GM12878 (cell line): ENCODE measurements at regions not wholly inside any gene's neighbourhood (a gene's known extent, or its start where the extent isn't known, plus 50 kb on each side); places are given as distances from the start of the nearest gene placed in this dataset.

Experiments
- ATAC-seq: fragments of 200-7000 bp; cut with Tn5 transposase; 3 replicates; pipeline ENCODE4 v1.9.1; 2020; ENCODE audit warnings: mild to moderate bottlenecking, moderate library complexity
- BruUV-seq: library from RNA; stranded (reverse); fragments of 400-500 nt; replicated peaks from 2 replicates; lab custom pipeline; 2021; lab: Mats Ljungman, UMichigan
- CTCF ChIA-PET: fragments of 300-600 bp; sonication (Branson Sonifier 250); formaldehyde crosslinking; extraction: SDS; loops from one replicate; lab custom pipeline; 2021; ENCODE audit warnings: inconsistent platforms; lab: Yijun Ruan, JAX
- POLR2A ChIA-PET: fragments of 350-600 bp; formaldehyde crosslinking; extraction: SDS; loops from one replicate; lab custom pipeline; 2021; ENCODE audit warnings: inconsistent platforms; lab: Charles Lee
- RAD21 ChIA-PET: fragments of 300-600 bp; sonication (Branson Sonifier 250); formaldehyde crosslinking; loops from one replicate; lab custom pipeline; 2023; ENCODE audit warnings: antibody characterized with exemption; ENCODE audit not compliant: unreplicated experiment; lab: Charles Lee
- SMC1A ChIA-PET: fragments of 300-600 bp; sonication (Branson Sonifier 250); formaldehyde crosslinking; loops from one replicate; lab custom pipeline; 2023; ENCODE audit not compliant: unreplicated experiment, uncharacterized antibody; lab: Charles Lee
- DNase-seq: peaks from one replicate; pipeline ENCODE4 v3.0.0-alpha.2; 2011; ENCODE audit warnings: low read depth, low spot score
- FAIRE-seq: peaks from 3 replicates; lab custom pipeline; 2011; peaks lifted over from hg19 to GRCh38; lab: Jason Lieb, UNC
- H2AFZ ChIP-seq: 2 replicates; pipeline ENCODE4 v1.6.0; 2011; ENCODE audit warnings: low read depth, low read length, control low read depth; ENCODE audit not compliant: control insufficient read depth
- H3K27ac ChIP-seq: 2 replicates; pipeline ENCODE4 v1.5.1; 2011; ENCODE audit warnings: control low read depth; ENCODE audit not compliant: control insufficient read depth, insufficient read depth
- H3K27me3 ChIP-seq, 2 experiments: replicated peaks in 1 of 2; 2 replicates each; pipeline versions ENCODE4 v1.6.0 to v1.6.1; 2011; ENCODE audit warnings: low read length in 1 of 2; ENCODE audit not compliant: control insufficient read depth in 2 of 2, insufficient read depth in 2 of 2
- H3K36me3 ChIP-seq, 2 experiments: 2 replicates each; pipeline ENCODE4 v1.5.1; 2011; ENCODE audit warnings: low read length in 1 of 2; ENCODE audit not compliant: control insufficient read depth in 2 of 2, insufficient read depth in 2 of 2
- H3K4me1 ChIP-seq: 2 replicates; pipeline ENCODE4 v1.6.1; 2011; ENCODE audit warnings: mild to moderate bottlenecking, low read length, moderate library complexity, mixed read lengths; ENCODE audit not compliant: control insufficient read depth, insufficient read depth
- H3K4me2 ChIP-seq: 2 replicates; pipeline ENCODE4 v1.6.0; 2011; ENCODE audit warnings: control low read depth; ENCODE audit not compliant: control insufficient read depth, insufficient read depth
- H3K4me3 ChIP-seq: fragments of 200-600 bp; sonication (generic); 2 replicates; pipeline ENCODE4 v1.5.1; 2016
- H3K79me2 ChIP-seq: 2 replicates; pipeline ENCODE4 v1.6.0; 2011; ENCODE audit warnings: low read length; ENCODE audit not compliant: control insufficient read depth, insufficient read depth
- H3K9ac ChIP-seq: 2 replicates; pipeline ENCODE4 v1.8.0; 2011; ENCODE audit warnings: low read length, control low read depth, mixed read lengths; ENCODE audit not compliant: control insufficient read depth, insufficient read depth
- H3K9me3 ChIP-seq: replicated peaks from 3 replicates; pipeline ENCODE4 v1.5.1; 2011; ENCODE audit warnings: mild to moderate bottlenecking, low read length; ENCODE audit not compliant: control insufficient read depth, insufficient read depth
- H4K20me1 ChIP-seq: 2 replicates; pipeline ENCODE4 v1.6.0; 2011; ENCODE audit not compliant: control insufficient read depth, insufficient read depth
- JUND ChIP-seq: IDR thresholded peaks from 2 replicates; pipeline ENCODE4 v1.6.1; 2012; ENCODE audit warnings: low read depth, mild to moderate bottlenecking, low read length, improper control_type of control experiment, moderate library complexity
- RAD21 ChIP-seq: IDR thresholded peaks from 2 replicates; pipeline ENCODE4 v1.6.1; 2011; ENCODE audit warnings: mild to moderate bottlenecking, low read depth, low read length, moderate library complexity; ENCODE audit not compliant: insufficient read depth
- RAD51 ChIP-seq: fragments of 450-650 bp; IDR thresholded peaks from 2 replicates; pipeline ENCODE4 v1.6.1; 2016; ENCODE audit warnings: moderate library complexity, mild to moderate bottlenecking, inconsistent platforms
- RCOR1 ChIP-seq: conservative IDR thresholded peaks from 2 replicates; pipeline ENCODE4 v1.6.1; 2012; ENCODE audit warnings: low read depth, low read length, improper control_type of control experiment
- SUZ12 ChIP-seq: fragments of 200-600 bp; sonication (generic); IDR thresholded peaks from one replicate; pipeline ENCODE4 v1.6.1; 2018; ENCODE audit warnings: antibody characterized with exemption, mild to moderate bottlenecking; ENCODE audit not compliant: unreplicated experiment
- TCF3 ChIP-seq: IDR thresholded peaks from 2 replicates; pipeline ENCODE4 v1.6.1; 2012; ENCODE audit warnings: low read depth, mild to moderate bottlenecking, low read length, borderline replicate concordance; ENCODE audit not compliant: insufficient read depth
- WGBS: methylation state at CpG from one replicate; pipeline ENCODE4 v1.1.6; 2016; ENCODE audit warnings: low lambda C conversion rate; ENCODE audit not compliant: insufficient replicate concordance, insufficient coverage; ENCODE audit errors: missing lambda C conversion rate; 5-methylcytosine and 5-hydroxymethylcytosine counted together
- in situ Hi-C: fragments of 300-500 bp; cut with MboI; formaldehyde crosslinking; loops from 9 replicates; pipeline ENCODE4 v1.14.3; 2018; ENCODE audit warnings: mixed read lengths
- intact Hi-C: fragments of 100-400 bp; cut with micrococcal nuclease; formaldehyde crosslinking; loops from one replicate; pipeline ENCODE4 v1.14.2; 2022; ENCODE audit not compliant: unreplicated experiment
- TF ChIP-seq, protein P1 (sequence below): IDR thresholded peaks from 2 replicates; pipeline ENCODE4 v1.6.1; 2012; ENCODE audit warnings: low read depth, low read length, improper control_type of control experiment

DNA sequence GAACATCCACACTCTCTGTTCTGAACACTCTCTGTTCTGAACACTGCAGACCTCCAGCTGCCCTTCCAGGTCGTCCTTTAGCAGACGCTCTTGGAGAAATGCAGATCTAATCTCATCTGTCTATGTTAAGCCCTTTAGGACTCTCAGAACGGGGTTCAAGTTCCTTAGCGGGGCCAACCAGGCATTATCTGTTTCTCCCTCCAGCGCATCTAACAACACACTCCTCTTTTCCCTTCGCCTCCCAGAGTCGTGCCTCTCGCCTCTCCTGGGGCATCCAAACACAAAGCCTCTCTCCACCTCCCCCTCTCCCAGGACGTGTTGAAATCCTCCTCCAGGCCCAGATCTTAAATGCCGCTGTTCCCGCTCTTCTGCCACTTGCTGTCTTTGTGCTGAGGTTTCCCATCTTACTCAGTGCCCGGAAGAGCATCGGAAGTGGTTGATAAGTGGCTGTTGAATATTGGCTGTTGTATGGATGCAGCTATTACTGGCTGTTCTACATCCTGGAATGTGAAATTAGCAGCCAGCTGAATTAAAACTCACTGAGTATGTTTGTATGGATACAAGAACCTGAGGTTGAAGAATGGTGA is 108.4 kb upstream of the GGTLC1 start:
- ChIA-PET RAD21 (no interaction called here), SMC1A (no interaction called here), POLR2A (no interaction called here), CTCF (no interaction called here)
- DNase-seq: no peak
- WGBS: 53% methylated on average over 13 of the region's 13 CpGs
- Histone ChIP-seq H3K79me2 (no peaks in the 10 kb centered on the region), H2AFZ (no peak overlapping the region), H3K4me1 (no peaks in the 10 kb centered on the region), H3K4me2 (no peak overlapping the region), H3K9ac (no peak overlapping the region), H3K27ac (no peak overlapping the region), H3K36me3 (no peaks in the 10 kb centered on the region), H3K9me3 (no peaks in the 10 kb centered on the region), H4K20me1 (no peaks in the 10 kb centered on the region), H3K4me3 (no peak overlapping the region), H3K27me3 (no peaks in the 10 kb centered on the region; a peak in 2 of 4 replicates)
- BruUV-seq: no TSS peak
- TF ChIP-seq RCOR1: no peak
- no peak for FAIRE-seq
- intact Hi-C loops (no loop called here), in situ Hi-C loops (no loop called here)
- no peak for ATAC-seq

DNA sequence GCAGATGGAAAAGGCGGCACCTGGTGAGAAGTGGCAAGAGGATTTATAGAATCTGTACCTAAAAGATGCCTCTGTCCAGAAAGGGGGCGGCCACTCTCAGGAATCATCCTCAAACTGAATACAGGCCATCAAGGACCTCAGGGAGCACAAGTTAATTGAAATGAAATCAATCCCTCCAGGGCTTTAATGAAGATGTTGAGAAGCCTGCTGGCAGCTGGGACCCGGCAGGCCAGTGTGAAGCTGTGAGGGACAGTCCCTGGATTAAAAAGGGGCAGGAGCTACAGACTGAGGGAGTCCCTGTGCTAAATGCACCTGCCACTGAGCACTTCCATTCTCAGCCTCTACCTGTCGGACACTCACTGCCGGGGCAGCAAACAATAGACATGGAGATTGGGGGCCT is 107.7 kb upstream of the GGTLC1 start:
- ChIA-PET POLR2A (no interaction called here), SMC1A (no interaction called here), RAD21 (no interaction called here), CTCF (interaction anchor here (1.1 kb wide), 1 partner anchor 17 kb away, joined by 3 read pairs; no protein-coding TSS in a partner anchor)
- TF ChIP-seq TCF3 (no peak), JUND (no peak), RAD51 (no peak), SUZ12 (no peak), RAD21 (no peak)
- TF ChIP-seq, protein P1, sequence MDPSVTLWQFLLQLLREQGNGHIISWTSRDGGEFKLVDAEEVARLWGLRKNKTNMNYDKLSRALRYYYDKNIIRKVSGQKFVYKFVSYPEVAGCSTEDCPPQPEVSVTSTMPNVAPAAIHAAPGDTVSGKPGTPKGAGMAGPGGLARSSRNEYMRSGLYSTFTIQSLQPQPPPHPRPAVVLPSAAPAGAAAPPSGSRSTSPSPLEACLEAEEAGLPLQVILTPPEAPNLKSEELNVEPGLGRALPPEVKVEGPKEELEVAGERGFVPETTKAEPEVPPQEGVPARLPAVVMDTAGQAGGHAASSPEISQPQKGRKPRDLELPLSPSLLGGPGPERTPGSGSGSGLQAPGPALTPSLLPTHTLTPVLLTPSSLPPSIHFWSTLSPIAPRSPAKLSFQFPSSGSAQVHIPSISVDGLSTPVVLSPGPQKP: no peak
- no peak for FAIRE-seq
- no peaks in the 10 kb centered on the region for H3K4me1 ChIP-seq
- H3K27me3 ChIP-seq: no peaks in the 10 kb centered on the region; a peak in 2 of 4 replicates
- DNase-seq: no peak
- 43% methylated on average over 5 of the region's 5 CpGs for WGBS
- H3K27ac ChIP-seq: no peak overlapping the region
- ATAC-seq: no peak
- no peak overlapping the region for H3K9ac ChIP-seq
- in situ Hi-C loops (no loop called here), intact Hi-C loops (no loop called here)
- H3K36me3 ChIP-seq: no peaks in the 10 kb centered on the region
- H3K79me2 ChIP-seq: no peaks in the 10 kb centered on the region
- H2AFZ ChIP-seq: no peak overlapping the region
- no peak overlapping the region for H3K4me3 ChIP-seq
- H3K4me2 ChIP-seq: no peak overlapping the region
- H4K20me1 ChIP-seq: no peaks in the 10 kb centered on the region
- H3K9me3 ChIP-seq: no peaks in the 10 kb centered on the region
- no TSS peak for BruUV-seq
